Breast epithelium (tissue), 3 donors: ENCODE measurements at regions not wholly inside any gene's neighbourhood (a gene's known extent, or its start where the extent isn't known, plus 50 kb on each side); places are given as distances from the start of the nearest gene placed in this dataset.

Experiments
- POLR2AphosphoS5 ChIP-seq, 3 donors: sonication (generic); formaldehyde crosslinking; IDR thresholded peaks; one replicate each; pipeline ENCODE4 v1.6.1; 2017; ENCODE audit warnings: antibody characterized with exemption in 3 of 3
- TF ChIP-seq, protein P1 (sequence below), 3 donors: fragments of 450-650 bp; IDR thresholded peaks; one replicate each; pipeline ENCODE4 v1.5.1; 2016 to 2017; ENCODE audit warnings: antibody characterized with exemption in 3 of 3, mild to moderate bottlenecking in 3 of 3, moderate library complexity in 3 of 3

DNA sequence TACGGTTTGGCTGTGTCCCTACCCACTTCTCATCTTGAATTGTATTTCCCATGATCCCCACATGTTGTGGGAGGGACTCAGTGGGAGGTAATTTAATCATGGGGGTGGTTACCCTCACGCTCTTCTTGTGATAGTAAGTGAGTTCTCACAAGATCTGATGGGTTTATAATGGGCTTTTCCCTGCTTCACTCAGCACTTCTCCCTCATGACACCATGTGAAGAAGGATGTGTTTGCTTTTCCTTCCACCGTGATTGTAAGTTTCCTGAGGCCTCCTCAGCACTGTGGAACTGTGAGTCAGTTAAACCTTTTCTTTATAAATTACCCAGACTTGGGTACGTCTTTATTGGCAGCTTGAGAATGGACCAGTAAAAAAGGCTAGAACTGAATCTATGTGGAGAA lies 750.0 kb upstream of the ID2 start:
- TF ChIP-seq, protein P1, sequence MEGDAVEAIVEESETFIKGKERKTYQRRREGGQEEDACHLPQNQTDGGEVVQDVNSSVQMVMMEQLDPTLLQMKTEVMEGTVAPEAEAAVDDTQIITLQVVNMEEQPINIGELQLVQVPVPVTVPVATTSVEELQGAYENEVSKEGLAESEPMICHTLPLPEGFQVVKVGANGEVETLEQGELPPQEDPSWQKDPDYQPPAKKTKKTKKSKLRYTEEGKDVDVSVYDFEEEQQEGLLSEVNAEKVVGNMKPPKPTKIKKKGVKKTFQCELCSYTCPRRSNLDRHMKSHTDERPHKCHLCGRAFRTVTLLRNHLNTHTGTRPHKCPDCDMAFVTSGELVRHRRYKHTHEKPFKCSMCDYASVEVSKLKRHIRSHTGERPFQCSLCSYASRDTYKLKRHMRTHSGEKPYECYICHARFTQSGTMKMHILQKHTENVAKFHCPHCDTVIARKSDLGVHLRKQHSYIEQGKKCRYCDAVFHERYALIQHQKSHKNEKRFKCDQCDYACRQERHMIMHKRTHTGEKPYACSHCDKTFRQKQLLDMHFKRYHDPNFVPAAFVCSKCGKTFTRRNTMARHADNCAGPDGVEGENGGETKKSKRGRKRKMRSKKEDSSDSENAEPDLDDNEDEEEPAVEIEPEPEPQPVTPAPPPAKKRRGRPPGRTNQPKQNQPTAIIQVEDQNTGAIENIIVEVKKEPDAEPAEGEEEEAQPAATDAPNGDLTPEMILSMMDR (IDR thresholded peaks at IDR 0.05), result no peak
- TF ChIP-seq POLR2AphosphoS5 (IDR thresholded peaks at IDR 0.05), result no peak
